GM23338 (cell line): ENCODE measurements at regions not wholly inside any gene's neighbourhood (a gene's known extent, or its start where the extent isn't known, plus 50 kb on each side); places are given as distances from the start of the nearest gene placed in this dataset.

Source experiments
- ATAC-seq: fragments of 200-7000 bp; cut with Tn5 transposase; 3 replicates; pipeline ENCODE4 v1.9.1; 2020
- DNase-seq: peaks from one replicate; pipeline ENCODE4 v3.0.0-alpha.2; 2015; ENCODE audit warnings: low spot score
- H2AFZ ChIP-seq: fragments of 200-600 bp; sonication (generic); 2 replicates; pipeline ENCODE4 v1.8.0; 2016; ENCODE audit warnings: antibody characterized with exemption, mild to moderate bottlenecking, moderate library complexity
- H3F3A ChIP-seq: fragments of 200-600 bp; sonication (generic); replicated peaks from 2 replicates; pipeline ENCODE4 v1.8.0; 2017; ENCODE audit warnings: antibody characterized with exemption, mixed run types, low read depth
- H3K27ac ChIP-seq: fragments of 200-600 bp; sonication (generic); 2 replicates; pipeline ENCODE4 v1.6.1; 2016; ENCODE audit warnings: low read depth
- H3K27me3 ChIP-seq: fragments of 200-600 bp; sonication (generic); 2 replicates; pipeline ENCODE4 v1.8.0; 2016; ENCODE audit warnings: mild to moderate bottlenecking, mixed run types, moderate library complexity; ENCODE audit not compliant: insufficient read depth
- H3K36me3 ChIP-seq: fragments of 200-600 bp; sonication (generic); 2 replicates; pipeline ENCODE4 v1.8.0; 2016; ENCODE audit warnings: mild to moderate bottlenecking; ENCODE audit not compliant: insufficient read depth
- H3K4me1 ChIP-seq: fragments of 200-600 bp; sonication (generic); 2 replicates; pipeline ENCODE4 v1.8.0; 2016; ENCODE audit warnings: mild to moderate bottlenecking, moderate library complexity; ENCODE audit not compliant: insufficient read depth
- H3K4me2 ChIP-seq: fragments of 200-600 bp; sonication (generic); 2 replicates; pipeline ENCODE4 v1.7.1; 2017; ENCODE audit warnings: mixed run types
- H3K4me3 ChIP-seq: fragments of 200-600 bp; sonication (generic); 2 replicates; pipeline ENCODE4 v1.6.1; 2016; ENCODE audit warnings: mixed run types
- H3K79me2 ChIP-seq: fragments of 200-600 bp; sonication (generic); replicated peaks from 2 replicates; pipeline ENCODE4 v1.8.0; 2017; ENCODE audit warnings: mild to moderate bottlenecking; ENCODE audit not compliant: insufficient read depth
- H3K9me2 ChIP-seq: fragments of 200-600 bp; sonication (generic); 2 replicates; pipeline ENCODE4 v1.8.0; 2017; ENCODE audit not compliant: insufficient read depth
- H4K20me1 ChIP-seq: fragments of 200-600 bp; sonication (generic); replicated peaks from 2 replicates; pipeline ENCODE4 v1.8.0; 2017; ENCODE audit warnings: mild to moderate bottlenecking; ENCODE audit not compliant: insufficient read depth
- H3K27ac Mint-ChIP-seq: 2 replicates; pipeline ENCODE4 v1.8.0; 2020; ENCODE audit warnings: inconsistent platforms, mild to moderate bottlenecking, moderate library complexity, mixed read lengths
- H3K27me3 Mint-ChIP-seq: 3 replicates; pipeline ENCODE4 v1.8.0; 2022; ENCODE audit warnings: low read depth, mild to moderate bottlenecking, moderate library complexity, mixed read lengths, inconsistent platforms; ENCODE audit not compliant: insufficient read depth, poor library complexity
- H3K36me3 Mint-ChIP-seq: 3 replicates; pipeline ENCODE4 v1.8.0; 2021; ENCODE audit warnings: low read depth, mild to moderate bottlenecking, inconsistent platforms, moderate library complexity, mixed read lengths
- H3K4me1 Mint-ChIP-seq: 3 replicates; pipeline ENCODE4 v1.8.0; 2020; ENCODE audit warnings: mild to moderate bottlenecking, inconsistent platforms, mixed read lengths
- H3K4me3 Mint-ChIP-seq: 3 replicates; pipeline ENCODE4 v1.8.0; 2021; ENCODE audit warnings: moderate library complexity, mild to moderate bottlenecking, inconsistent platforms, mixed read lengths
- H3K9me3 Mint-ChIP-seq: 3 replicates; pipeline ENCODE4 v1.8.0; 2020; ENCODE audit warnings: moderate library complexity, mild to moderate bottlenecking, inconsistent platforms, mixed read lengths
- CTCF ChIP-seq, 2 experiments: fragments of 200-600 bp in 1 of 2; sonication (generic) in 1 of 2; conservative IDR thresholded peaks; 2 replicates each; pipeline versions ENCODE4 v1.5.1 to v1.6.1; 2016 to 2017; ENCODE audit warnings: antibody characterized with exemption in 2 of 2, low read depth in 2 of 2, mild to moderate bottlenecking in 2 of 2, moderate library complexity in 1 of 2
- EZH2 ChIP-seq: fragments of 200-600 bp; sonication (generic); IDR thresholded peaks from one replicate; pipeline ENCODE4 v1.8.0; 2017; ENCODE audit warnings: antibody characterized with exemption, mild to moderate bottlenecking, low read depth; ENCODE audit not compliant: unreplicated experiment
- JUNB ChIP-seq: IDR thresholded peaks from one replicate; pipeline ENCODE4 v1.6.1; 2016; ENCODE audit warnings: antibody characterized with exemption; ENCODE audit not compliant: unreplicated experiment
- NANOG ChIP-seq: IDR thresholded peaks from 2 replicates; pipeline ENCODE4 v1.6.1; 2016; ENCODE audit warnings: antibody characterized with exemption, borderline replicate concordance
- POLR2AphosphoS5 ChIP-seq: IDR thresholded peaks from 2 replicates; pipeline ENCODE4 v1.6.1; 2016; ENCODE audit warnings: antibody characterized with exemption, low read depth
- STAT1 ChIP-seq: IDR thresholded peaks from one replicate; pipeline ENCODE4 v1.6.1; 2016; ENCODE audit warnings: antibody characterized with exemption; ENCODE audit not compliant: unreplicated experiment
- ZNF114 ChIP-seq: fragments of 250-450 bp; sonication (Bioruptor Pico); IDR thresholded peaks from 2 replicates; pipeline ENCODE4 v1.5.0; 2020; ENCODE audit warnings: mild to moderate bottlenecking, moderate library complexity
- ZNF331 ChIP-seq: fragments of 250-450 bp; sonication (Bioruptor Pico); IDR thresholded peaks from 2 replicates; pipeline ENCODE4 v1.5.0; 2020; ENCODE audit warnings: low read depth, mild to moderate bottlenecking, moderate library complexity
- TF ChIP-seq, protein P1 (sequence below): IDR thresholded peaks from one replicate; pipeline ENCODE4 v1.6.1; 2018; ENCODE audit warnings: antibody characterized with exemption; ENCODE audit not compliant: unreplicated experiment

GRCh38 chr1:234530672-234531071, 51.7 kb upstream of the TARBP1 start (continued):
- TF ChIP-seq, protein P1, sequence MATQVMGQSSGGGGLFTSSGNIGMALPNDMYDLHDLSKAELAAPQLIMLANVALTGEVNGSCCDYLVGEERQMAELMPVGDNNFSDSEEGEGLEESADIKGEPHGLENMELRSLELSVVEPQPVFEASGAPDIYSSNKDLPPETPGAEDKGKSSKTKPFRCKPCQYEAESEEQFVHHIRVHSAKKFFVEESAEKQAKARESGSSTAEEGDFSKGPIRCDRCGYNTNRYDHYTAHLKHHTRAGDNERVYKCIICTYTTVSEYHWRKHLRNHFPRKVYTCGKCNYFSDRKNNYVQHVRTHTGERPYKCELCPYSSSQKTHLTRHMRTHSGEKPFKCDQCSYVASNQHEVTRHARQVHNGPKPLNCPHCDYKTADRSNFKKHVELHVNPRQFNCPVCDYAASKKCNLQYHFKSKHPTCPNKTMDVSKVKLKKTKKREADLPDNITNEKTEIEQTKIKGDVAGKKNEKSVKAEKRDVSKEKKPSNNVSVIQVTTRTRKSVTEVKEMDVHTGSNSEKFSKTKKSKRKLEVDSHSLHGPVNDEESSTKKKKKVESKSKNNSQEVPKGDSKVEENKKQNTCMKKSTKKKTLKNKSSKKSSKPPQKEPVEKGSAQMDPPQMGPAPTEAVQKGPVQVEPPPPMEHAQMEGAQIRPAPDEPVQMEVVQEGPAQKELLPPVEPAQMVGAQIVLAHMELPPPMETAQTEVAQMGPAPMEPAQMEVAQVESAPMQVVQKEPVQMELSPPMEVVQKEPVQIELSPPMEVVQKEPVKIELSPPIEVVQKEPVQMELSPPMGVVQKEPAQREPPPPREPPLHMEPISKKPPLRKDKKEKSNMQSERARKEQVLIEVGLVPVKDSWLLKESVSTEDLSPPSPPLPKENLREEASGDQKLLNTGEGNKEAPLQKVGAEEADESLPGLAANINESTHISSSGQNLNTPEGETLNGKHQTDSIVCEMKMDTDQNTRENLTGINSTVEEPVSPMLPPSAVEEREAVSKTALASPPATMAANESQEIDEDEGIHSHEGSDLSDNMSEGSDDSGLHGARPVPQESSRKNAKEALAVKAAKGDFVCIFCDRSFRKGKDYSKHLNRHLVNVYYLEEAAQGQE: no peak
- no peak for TF ChIP-seq NANOG
- TF ChIP-seq CTCF (conservative IDR thresholded peaks at IDR 0.05; ENCODE audit: low read depth in 2 of 2): no peak
- TF ChIP-seq POLR2AphosphoS5: no peak
- no peak for TF ChIP-seq JUNB
- no peak for TF ChIP-seq ZNF331 (CRISPR knock-in tag)
- no peak for TF ChIP-seq STAT1
- no peak for TF ChIP-seq ZNF114 (CRISPR knock-in tag)
- TF ChIP-seq EZH2: no peak

DNA sequence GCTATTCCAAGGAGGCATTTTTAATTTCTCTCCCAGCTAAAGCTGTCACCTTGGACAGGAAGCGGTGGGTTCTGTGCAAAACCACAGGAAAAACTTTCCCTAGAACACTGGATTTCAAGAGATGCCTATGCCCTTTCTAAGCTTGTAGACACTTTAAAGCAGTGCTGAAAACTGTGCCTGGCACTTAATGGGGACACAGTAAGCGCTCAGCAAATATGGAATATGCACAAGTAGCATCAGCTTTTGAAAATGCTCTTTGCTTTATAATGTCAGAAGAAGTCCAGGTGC, 50.9 kb upstream of the TARBP1 start:
- Mint-ChIP-seq H3K4me3 (no peak overlapping the region), H3K36me3 (no peaks in the 10 kb centered on the region), H3K4me1 (peaks cover 35% of the 10 kb centered on the region), H3K27me3 (peaks cover 7% of the 10 kb centered on the region), H3K27ac (no peak overlapping the region), H3K9me3 (no peaks in the 10 kb centered on the region)
- Histone ChIP-seq H3K36me3 (no peaks in the 10 kb centered on the region), H3K4me1 (peaks cover 7% of the 10 kb centered on the region; the same call in 1 of the 2 replicates), H3K4me2 (no peak overlapping the region), H3F3A (0 out of 2 replicates have a peak, but pooled peaks cover 3% of the 10 kb centered on the region), H4K20me1 (no peaks in the 10 kb centered on the region), H3K27me3 (no peaks in the 10 kb centered on the region), H3K27ac (no peak overlapping the region), H3K4me3 (no peak overlapping the region), H3K9me2 (no peaks in the 10 kb centered on the region), H3K79me2 (no peaks in the 10 kb centered on the region), H2AFZ (no peak overlapping the region)
- no peak for ATAC-seq
- TF ChIP-seq ZNF331 (CRISPR knock-in tag) (no peak), STAT1 (no peak), JUNB (no peak)
- DNase-seq: no peak
